HG03097 (cell line): ENCODE measurements at regions not wholly inside any gene's neighbourhood (a gene's known extent, or its start where the extent isn't known, plus 50 kb on each side); places are given as distances from the start of the nearest gene placed in this dataset.
"Not testable (repeated sequence)": the region's sequence is repeated elsewhere in the genome, so short reads cannot be mapped to it uniquely, and the experiment has no call there.

Experiments
- ATAC-seq: cut with Tn5 transposase; IDR thresholded peaks from one replicate; pipeline ENCODE4 v1.9.1; 2021; ENCODE audit not compliant: unreplicated experiment, low FRiP score

DNA sequence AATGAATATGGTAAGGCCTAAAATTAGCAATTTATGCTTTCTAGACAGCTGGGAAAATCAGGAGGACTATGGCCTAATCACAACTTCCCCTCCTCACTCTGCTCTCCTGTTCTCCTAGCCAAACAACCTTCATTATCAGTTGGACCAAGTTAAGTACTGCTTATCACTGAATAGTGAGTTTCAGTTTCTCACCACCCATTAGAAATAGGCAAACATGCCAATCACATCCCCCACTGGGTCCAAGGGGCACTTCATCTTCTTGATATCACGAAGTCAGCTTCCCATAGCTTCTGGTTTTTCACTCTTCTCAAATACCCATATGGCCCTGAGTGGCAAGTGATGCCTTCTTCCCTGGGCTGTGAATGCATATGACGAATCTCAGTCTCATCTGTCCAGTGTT lies 689.6 kb downstream of the SLITRK5 start:
- no peak for ATAC-seq

DNA sequence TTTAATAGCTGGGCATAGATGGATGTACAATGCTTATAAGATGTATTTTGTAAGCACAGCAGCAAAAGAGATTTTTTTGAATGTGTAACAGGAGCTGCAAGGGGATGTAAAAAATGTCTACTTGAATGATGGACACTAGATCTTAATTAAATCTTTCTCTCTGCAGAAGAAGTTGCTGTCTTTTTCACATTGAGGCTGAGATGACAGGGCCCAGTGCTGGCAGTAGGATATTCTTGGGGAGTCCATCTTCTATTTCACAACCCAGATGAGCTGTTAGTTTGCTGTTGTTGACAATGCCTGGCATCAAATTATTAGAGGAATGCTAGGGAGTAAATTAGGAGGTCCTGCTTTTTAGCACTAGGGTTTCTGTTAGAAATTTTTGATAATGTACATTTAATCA lies 698.7 kb downstream of the SLITRK5 start:
- no peak for ATAC-seq

DNA sequence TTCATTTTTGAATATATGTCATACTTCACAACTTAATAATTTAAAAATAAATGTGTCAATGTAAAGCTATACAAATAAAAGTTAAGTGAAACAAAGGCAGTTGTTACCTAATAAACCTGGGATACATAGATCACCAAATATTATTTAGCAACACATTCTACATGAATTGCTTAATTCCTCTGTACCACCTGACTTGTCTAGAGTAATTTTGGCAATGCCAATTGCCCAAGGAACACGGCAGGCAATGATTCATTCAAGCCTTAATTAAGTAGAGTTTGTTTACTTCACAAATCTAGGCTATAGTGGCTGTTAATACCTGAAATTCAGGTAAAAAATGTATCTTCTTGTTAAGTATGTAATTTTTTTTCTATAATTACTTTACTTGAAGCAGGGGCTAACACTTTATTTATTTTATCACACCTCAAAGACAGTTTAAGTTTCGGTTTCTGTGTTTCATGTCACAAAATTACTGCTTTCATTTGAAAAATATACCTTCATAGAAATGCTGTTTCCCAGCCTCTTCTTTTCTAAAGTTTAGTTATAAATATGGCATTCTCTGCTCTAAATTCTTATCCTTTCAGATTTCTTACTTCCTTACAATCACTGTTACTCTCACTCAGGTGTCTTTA lies 705.7 kb downstream of the SLITRK5 start:
- no peak for ATAC-seq

DNA sequence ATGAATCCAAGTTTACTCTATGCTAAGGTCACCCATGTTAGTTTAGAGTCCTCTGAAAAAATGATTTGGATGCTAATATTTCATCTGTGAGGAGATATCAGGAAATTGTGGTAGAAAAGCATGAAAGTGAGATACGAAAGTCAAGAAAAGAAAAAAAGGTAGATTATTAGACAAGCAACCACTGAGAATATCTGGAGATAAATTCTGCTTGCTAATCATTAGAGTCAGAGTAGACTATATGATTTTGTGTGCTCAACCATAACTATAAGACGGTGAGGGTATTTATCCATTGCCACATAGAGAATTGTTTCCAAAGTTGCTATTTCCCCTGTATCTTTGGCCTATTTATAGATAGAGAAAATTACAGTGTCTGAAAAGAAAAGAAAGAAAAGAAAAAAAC lies 706.7 kb downstream of the SLITRK5 start:
- no peak for ATAC-seq

- ATAC-seq = no peak
Observed at GRCh38 chr13:88384542-88384941, 713.4 kb downstream of the SLITRK5 start.

- no peak for ATAC-seq
Observed at GRCh38 chr13:88395804-88396203, 724.6 kb downstream of the SLITRK5 start.

- ATAC-seq = no peak
Observed at GRCh38 chr13:88411696-88412095, 740.5 kb downstream of the SLITRK5 start.

DNA sequence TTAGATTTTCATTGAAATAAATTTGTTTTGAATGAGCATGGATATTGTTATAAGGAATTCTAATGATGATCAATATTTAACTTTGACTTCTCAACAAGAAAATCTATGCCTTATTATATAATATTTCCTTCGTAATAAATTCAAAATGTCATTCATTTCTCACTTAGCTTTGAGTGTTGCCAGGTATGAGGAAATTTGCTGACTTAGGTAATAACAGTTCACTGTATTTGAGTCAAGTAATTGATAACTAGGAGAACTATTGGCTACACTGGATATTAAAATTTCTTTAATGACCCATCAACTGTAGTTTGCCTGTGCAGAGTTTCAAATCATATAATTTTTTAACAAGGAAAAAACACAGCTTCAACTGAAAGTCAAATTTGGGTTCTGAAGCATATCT lies 746.6 kb downstream of the SLITRK5 start:
- no peak for ATAC-seq

DNA sequence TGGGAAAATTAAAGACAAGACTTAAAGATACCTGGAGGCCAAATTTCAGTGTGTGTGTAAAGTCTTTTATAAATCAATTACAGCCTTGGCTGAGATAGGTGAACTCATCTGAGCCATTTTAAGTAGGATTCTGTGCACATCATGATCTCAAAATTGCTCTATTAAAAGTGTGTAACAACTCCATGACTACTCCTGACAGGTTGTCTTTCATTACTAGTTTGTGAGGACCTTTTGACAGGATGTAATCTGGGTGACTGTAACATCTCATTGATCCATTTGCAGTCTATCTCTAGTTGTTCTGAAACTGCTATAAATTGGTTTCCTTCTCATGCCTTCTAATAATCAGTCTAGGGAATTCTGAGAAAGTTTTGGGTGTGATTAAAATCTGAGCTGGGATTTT lies 753.3 kb downstream of the SLITRK5 start:
- ATAC-seq = no peak

GRCh38 chr13:88426661-88427060 lies 755.5 kb downstream of the SLITRK5 start:
- no peak for ATAC-seq

GRCh38 chr13:88429862-88430261 lies 758.7 kb downstream of the SLITRK5 start:
- ATAC-seq = no peak

DNA sequence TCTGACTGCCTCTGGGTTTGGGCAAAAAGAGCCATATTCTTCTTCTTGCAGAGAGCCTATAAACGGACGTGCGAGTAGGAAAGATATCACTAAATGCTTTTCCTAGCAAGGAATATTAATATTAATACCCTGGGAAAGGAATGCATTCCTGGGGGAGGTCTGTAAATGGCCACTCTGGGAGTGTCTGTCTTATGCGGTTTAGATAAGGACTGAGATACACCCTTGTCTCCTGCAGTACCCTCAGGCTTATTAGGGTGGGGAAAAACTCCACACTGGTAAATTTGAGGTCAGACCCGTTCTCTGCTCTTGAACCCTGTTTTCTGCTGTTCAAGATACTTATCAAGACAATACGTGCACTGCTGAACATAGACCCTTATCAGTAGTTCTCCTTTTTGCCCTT lies 763.8 kb downstream of the SLITRK5 start:
- ATAC-seq = no peak

DNA sequence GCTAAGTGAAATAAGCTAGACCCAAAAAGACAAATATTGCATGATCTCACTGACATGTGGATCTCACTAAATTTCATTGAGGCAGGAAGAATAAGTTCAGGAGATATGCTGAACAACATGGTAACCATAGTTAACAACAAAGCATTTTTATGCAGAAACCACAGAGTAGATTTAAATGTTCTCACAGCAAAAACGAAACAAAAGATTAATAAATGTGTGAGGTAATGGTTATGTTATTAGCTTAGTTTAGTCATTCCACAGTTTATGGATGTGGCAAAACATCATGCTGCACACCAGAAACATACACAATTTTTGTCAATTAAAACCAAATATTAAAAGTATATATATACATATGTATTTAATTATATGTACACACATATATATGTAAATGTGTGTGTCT lies 765.8 kb downstream of the SLITRK5 start:
- no peak for ATAC-seq

GRCh38 chr13:88450515-88450914 lies 779.3 kb downstream of the SLITRK5 start:
- ATAC-seq = no peak

DNA sequence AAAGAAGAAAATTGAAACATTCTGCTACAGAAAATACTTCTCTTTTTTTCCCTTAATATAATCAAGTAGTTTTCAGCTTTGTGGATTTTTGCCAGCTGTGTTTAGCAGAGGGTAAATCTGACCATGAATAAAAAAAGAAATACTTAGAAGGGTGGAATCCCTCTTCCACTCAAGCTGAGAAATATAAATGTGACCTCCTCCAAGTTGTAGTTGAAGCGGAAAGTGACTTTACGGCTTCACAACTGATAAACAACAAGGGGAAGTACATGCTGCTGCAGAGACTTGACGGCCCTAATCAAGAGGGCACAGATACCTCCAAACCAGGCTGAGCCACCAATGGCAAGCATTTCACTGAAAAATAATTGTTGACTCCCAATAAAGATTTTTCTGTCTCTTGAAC lies 785.0 kb downstream of the SLITRK5 start:
- no peak for ATAC-seq

GRCh38 chr13:88459331-88459730 lies 788.2 kb downstream of the SLITRK5 start:
- no peak for ATAC-seq

DNA sequence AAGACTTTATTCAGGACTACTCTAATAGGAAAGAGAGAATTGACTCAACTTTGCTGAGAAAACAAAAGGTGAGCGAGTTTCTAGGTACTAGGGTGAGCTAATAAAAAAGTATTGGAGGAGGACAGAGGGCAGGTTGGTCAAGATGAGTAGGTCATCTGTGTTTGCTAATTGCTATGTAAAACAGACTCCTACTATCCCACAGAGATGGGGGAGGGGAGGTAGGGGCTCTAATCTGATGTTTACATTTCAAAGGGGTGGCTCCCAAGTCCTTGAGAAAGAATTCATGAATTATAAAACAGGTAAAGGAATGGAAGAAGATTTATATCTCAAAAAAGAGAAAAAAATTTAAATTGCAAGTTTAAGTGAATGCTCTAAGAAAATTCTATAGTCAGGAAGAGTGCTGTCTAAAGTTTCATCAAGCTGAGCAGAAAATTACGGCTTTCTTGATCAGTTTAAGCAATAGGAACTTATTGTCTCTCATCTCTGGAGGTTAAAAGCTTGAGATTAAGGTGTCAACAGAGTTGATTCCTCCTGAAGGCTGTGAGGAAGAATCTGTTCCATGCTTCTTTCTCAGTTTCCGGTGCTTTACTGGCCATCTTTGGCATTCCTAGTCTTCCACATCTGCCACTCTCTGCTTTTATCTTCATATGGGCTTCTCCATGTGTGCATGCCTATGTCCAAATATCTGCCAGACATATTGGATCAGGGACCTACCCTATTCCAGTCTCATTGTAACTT lies 790.3 kb downstream of the SLITRK5 start:
- no peak for ATAC-seq

DNA sequence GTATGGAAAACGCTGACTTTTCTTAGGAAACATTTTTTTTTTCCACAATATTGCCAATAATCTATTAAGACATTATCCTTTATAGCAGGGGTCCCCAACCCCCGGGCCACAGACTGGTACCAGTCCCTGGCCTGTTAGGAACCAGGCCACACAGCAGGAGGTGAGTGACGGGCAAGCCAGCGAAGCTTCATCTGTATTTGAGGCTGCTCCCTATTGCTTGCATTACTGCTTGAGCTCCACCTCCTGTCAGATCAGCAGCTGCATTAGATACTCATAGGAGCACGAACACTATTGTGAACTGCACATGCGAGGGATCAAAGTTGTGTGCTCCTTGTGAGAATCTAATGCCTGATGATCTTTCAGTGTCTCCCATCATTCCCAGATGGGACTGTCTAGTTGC lies 793.7 kb downstream of the SLITRK5 start:
- no peak for ATAC-seq

GRCh38 chr13:88472316-88472715 lies 801.1 kb downstream of the SLITRK5 start:
- ATAC-seq = no peak

- ATAC-seq = no peak
Observed at GRCh38 chr13:88483202-88483601, 812.0 kb downstream of the SLITRK5 start.

- no peak for ATAC-seq
Observed at GRCh38 chr13:88507909-88508308, 836.7 kb downstream of the SLITRK5 start.

DNA sequence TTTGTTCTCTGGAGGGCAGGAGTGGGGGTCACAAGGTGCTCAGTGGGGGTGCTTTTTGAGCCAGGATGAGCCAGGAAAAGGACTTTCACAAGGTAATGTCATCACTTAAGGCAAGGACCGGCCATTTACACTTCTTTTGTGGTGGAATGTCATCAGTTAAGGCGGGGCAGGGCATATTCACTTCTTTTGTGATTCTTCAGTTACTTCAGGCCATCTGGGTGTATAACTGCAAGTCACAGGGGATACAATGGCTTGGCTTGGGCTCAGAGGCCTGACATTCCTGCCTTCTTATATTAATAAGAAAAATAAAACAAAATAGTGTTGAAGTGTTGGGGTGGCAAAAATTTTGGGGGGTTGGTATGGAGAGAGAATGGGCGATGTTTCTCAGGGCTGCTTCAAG lies 841.8 kb downstream of the SLITRK5 start:
- not testable (repeated sequence) for ATAC-seq
